Activated CD8-positive, alpha-beta memory T cell treated with anti-CD3 and anti-CD28 coated beads, Interleukin-2, amount 50 U/mL, for 4 hours (primary cell): ENCODE measurements at regions not wholly inside any gene's neighbourhood (a gene's known extent, or its start where the extent isn't known, plus 50 kb on each side); places are given as distances from the start of the nearest gene placed in this dataset.
A peak's percentile ranks its signal among the peaks of the same experiment; 100 is the strongest.

Experiments used
- DNase-seq: peaks from one replicate; pipeline ENCODE4 v3.0.0-alpha.2; 2020

- no peak for DNase-seq
Observed at GRCh38 chr3:59540241-59540640, 490.4 kb upstream of the CFAP20DC start.

- DNase-seq: no peak
Observed at GRCh38 chr3:59538753-59539432, 489.1 kb upstream of the CFAP20DC start.

- DNase-seq: no peak
Observed at GRCh38 chr3:59535791-59536221, 486.0 kb upstream of the CFAP20DC start.

GRCh38 chr3:59531994-59532393 lies 482.2 kb upstream of the CFAP20DC start:
- DNase-seq: no peak

- no peak for DNase-seq
Observed at GRCh38 chr3:59531066-59531745, 481.4 kb upstream of the CFAP20DC start.

GRCh38 chr3:59528251-59528650 lies 478.4 kb upstream of the CFAP20DC start:
- DNase-seq: no peak

- no peak for DNase-seq
Observed at GRCh38 chr3:59527493-59527892, 477.7 kb upstream of the CFAP20DC start.

- DNase-seq: no peak
Observed at GRCh38 chr3:59526999-59527398, 477.2 kb upstream of the CFAP20DC start.

GRCh38 chr3:59522550-59522949 lies 472.7 kb upstream of the CFAP20DC start:
- DNase-seq: no peak

- DNase-seq: no peak
Observed at GRCh38 chr3:59519094-59519493, 469.3 kb upstream of the CFAP20DC start.

GRCh38 chr3:59518283-59519055 lies 468.6 kb upstream of the CFAP20DC start:
- DNase-seq: no peak

- DNase-seq: no peak
Observed at GRCh38 chr3:59517388-59517787, 467.6 kb upstream of the CFAP20DC start.

- no peak for DNase-seq
Observed at GRCh38 chr3:59515966-59516365, 466.1 kb upstream of the CFAP20DC start.

GRCh38 chr3:59514865-59515482 lies 465.1 kb upstream of the CFAP20DC start:
- no peak for DNase-seq

GRCh38 chr3:59513570-59513969 lies 463.7 kb upstream of the CFAP20DC start:
- no peak for DNase-seq

- DNase-seq: no peak
Observed at GRCh38 chr3:59512066-59512465, 462.2 kb upstream of the CFAP20DC start.

GRCh38 chr3:59510576-59510975 lies 460.8 kb upstream of the CFAP20DC start:
- no peak for DNase-seq

GRCh38 chr3:59508273-59508672 lies 458.4 kb upstream of the CFAP20DC start:
- DNase-seq: no peak

- no peak for DNase-seq
Observed at GRCh38 chr3:59506191-59506590, 456.4 kb upstream of the CFAP20DC start.

- no peak for DNase-seq
Observed at GRCh38 chr3:59503441-59503840, 453.6 kb upstream of the CFAP20DC start.

GRCh38 chr3:59502806-59503205 lies 453.0 kb upstream of the CFAP20DC start:
- DNase-seq: peak; percentile 17

- DNase-seq: no peak
Observed at GRCh38 chr3:59499954-59500353, 450.1 kb upstream of the CFAP20DC start.

GRCh38 chr3:59499000-59499399 lies 449.2 kb upstream of the CFAP20DC start:
- no peak for DNase-seq
